ENCODE measurements at regions not wholly inside any gene's neighbourhood (a gene's known extent, or its start where the extent isn't known, plus 50 kb on each side); places are given as distances from the start of the nearest gene placed in this dataset.

- TF ChIP-seq TRIM28 (IDR thresholded peaks at IDR 0.05; ENCODE audit: borderline replicate concordance, low read length) (no peak), ZSCAN23 (tag by site-specific recombination; IDR thresholded peaks at IDR 0.05) (no peak), SCRT1 (tag by site-specific recombination; IDR thresholded peaks at IDR 0.05; ENCODE audit: borderline replicate concordance) (peak; percentile 84), TCF7L2 (IDR thresholded peaks at IDR 0.05; ENCODE audit: borderline replicate concordance, low read depth, low read length) (no peak), ZBTB48 (tag by site-specific recombination; IDR thresholded peaks at IDR 0.05) (no peak), ZNF26 (tag by site-specific recombination; IDR thresholded peaks at IDR 0.05) (no peak), ZNF558 (tag by site-specific recombination; IDR thresholded peaks at IDR 0.05) (no peak), ZNF16 (tag by site-specific recombination; IDR thresholded peaks at IDR 0.05; ENCODE audit: low read depth) (no peak), YY2 (tag by site-specific recombination; IDR thresholded peaks at IDR 0.05) (no peak), ZNF121 (tag by site-specific recombination; IDR thresholded peaks at IDR 0.05) (no peak), ZNF776 (tag by site-specific recombination; IDR thresholded peaks at IDR 0.05; ENCODE audit: borderline replicate concordance) (no peak), SP2 (tag by site-specific recombination; IDR thresholded peaks at IDR 0.05) (peak; percentile 80), ZNF112 (tag by site-specific recombination; IDR thresholded peaks at IDR 0.05) (no peak), ZNF629 (tag by site-specific recombination; IDR thresholded peaks at IDR 0.05) (peak; percentile 44), KLF8 (tag by site-specific recombination; IDR thresholded peaks at IDR 0.05) (peak; percentile 90), ZNF214 (tag by site-specific recombination; IDR thresholded peaks at IDR 0.05; ENCODE audit: borderline replicate concordance) (no peak), ZNF596 (tag by site-specific recombination; IDR thresholded peaks at IDR 0.05) (0 out of 2 replicates have a peak, but pooled peaks have one; percentile 3), ZNF549 (tag by site-specific recombination; IDR thresholded peaks at IDR 0.05) (no peak), ZNF777 (tag by site-specific recombination; IDR thresholded peaks at IDR 0.05; ENCODE audit: borderline replicate concordance) (no peak)
- TF ChIP-seq, protein P1, sequence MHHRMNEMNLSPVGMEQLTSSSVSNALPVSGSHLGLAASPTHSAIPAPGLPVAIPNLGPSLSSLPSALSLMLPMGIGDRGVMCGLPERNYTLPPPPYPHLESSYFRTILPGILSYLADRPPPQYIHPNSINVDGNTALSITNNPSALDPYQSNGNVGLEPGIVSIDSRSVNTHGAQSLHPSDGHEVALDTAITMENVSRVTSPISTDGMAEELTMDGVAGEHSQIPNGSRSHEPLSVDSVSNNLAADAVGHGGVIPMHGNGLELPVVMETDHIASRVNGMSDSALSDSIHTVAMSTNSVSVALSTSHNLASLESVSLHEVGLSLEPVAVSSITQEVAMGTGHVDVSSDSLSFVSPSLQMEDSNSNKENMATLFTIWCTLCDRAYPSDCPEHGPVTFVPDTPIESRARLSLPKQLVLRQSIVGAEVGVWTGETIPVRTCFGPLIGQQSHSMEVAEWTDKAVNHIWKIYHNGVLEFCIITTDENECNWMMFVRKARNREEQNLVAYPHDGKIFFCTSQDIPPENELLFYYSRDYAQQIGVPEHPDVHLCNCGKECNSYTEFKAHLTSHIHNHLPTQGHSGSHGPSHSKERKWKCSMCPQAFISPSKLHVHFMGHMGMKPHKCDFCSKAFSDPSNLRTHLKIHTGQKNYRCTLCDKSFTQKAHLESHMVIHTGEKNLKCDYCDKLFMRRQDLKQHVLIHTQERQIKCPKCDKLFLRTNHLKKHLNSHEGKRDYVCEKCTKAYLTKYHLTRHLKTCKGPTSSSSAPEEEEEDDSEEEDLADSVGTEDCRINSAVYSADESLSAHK (tag by site-specific recombination; IDR thresholded peaks at IDR 0.05): no peak
- TF ChIP-seq, protein P2, sequence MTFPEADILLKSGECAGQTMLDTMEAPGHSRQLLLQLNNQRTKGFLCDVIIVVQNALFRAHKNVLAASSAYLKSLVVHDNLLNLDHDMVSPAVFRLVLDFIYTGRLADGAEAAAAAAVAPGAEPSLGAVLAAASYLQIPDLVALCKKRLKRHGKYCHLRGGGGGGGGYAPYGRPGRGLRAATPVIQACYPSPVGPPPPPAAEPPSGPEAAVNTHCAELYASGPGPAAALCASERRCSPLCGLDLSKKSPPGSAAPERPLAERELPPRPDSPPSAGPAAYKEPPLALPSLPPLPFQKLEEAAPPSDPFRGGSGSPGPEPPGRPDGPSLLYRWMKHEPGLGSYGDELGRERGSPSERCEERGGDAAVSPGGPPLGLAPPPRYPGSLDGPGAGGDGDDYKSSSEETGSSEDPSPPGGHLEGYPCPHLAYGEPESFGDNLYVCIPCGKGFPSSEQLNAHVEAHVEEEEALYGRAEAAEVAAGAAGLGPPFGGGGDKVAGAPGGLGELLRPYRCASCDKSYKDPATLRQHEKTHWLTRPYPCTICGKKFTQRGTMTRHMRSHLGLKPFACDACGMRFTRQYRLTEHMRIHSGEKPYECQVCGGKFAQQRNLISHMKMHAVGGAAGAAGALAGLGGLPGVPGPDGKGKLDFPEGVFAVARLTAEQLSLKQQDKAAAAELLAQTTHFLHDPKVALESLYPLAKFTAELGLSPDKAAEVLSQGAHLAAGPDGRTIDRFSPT (tag by site-specific recombination; IDR thresholded peaks at IDR 0.05): no peak
- TF ChIP-seq, protein P3, sequence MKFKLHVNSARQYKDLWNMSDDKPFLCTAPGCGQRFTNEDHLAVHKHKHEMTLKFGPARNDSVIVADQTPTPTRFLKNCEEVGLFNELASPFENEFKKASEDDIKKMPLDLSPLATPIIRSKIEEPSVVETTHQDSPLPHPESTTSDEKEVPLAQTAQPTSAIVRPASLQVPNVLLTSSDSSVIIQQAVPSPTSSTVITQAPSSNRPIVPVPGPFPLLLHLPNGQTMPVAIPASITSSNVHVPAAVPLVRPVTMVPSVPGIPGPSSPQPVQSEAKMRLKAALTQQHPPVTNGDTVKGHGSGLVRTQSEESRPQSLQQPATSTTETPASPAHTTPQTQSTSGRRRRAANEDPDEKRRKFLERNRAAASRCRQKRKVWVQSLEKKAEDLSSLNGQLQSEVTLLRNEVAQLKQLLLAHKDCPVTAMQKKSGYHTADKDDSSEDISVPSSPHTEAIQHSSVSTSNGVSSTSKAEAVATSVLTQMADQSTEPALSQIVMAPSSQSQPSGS (tag by site-specific recombination; IDR thresholded peaks at IDR 0.05; ENCODE audit: low read depth): peak; percentile 61
- TF ChIP-seq, protein P4, sequence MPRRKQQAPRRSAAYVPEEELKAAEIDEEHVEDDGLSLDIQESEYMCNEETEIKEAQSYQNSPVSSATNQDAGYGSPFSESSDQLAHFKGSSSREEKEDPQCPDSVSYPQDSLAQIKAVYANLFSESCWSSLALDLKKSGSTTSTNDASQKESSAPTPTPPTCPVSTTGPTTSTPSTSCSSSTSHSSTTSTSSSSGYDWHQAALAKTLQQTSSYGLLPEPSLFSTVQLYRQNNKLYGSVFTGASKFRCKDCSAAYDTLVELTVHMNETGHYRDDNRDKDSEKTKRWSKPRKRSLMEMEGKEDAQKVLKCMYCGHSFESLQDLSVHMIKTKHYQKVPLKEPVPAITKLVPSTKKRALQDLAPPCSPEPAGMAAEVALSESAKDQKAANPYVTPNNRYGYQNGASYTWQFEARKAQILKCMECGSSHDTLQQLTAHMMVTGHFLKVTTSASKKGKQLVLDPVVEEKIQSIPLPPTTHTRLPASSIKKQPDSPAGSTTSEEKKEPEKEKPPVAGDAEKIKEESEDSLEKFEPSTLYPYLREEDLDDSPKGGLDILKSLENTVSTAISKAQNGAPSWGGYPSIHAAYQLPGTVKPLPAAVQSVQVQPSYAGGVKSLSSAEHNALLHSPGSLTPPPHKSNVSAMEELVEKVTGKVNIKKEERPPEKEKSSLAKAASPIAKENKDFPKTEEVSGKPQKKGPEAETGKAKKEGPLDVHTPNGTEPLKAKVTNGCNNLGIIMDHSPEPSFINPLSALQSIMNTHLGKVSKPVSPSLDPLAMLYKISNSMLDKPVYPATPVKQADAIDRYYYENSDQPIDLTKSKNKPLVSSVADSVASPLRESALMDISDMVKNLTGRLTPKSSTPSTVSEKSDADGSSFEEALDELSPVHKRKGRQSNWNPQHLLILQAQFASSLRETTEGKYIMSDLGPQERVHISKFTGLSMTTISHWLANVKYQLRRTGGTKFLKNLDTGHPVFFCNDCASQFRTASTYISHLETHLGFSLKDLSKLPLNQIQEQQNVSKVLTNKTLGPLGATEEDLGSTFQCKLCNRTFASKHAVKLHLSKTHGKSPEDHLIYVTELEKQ (tag by site-specific recombination; IDR thresholded peaks at IDR 0.05; ENCODE audit: borderline replicate concordance): no peak
Observed at GRCh38 chr9:97803167-97804058, 49.6 kb upstream of the FOXE1 start (continued).
